D721Med (cell line): ENCODE measurements at regions not wholly inside any gene's neighbourhood (a gene's known extent, or its start where the extent isn't known, plus 50 kb on each side); places are given as distances from the start of the nearest gene placed in this dataset.
"Not testable (repeated sequence)": the region's sequence is repeated elsewhere in the genome, so short reads cannot be mapped to it uniquely, and the experiment has no call there.

Source experiments
- DNase-seq: peaks from one replicate; pipeline ENCODE4 v3.0.0; 2011; ENCODE audit warnings: low spot score; ENCODE audit not compliant: insufficient read length
- FAIRE-seq: peaks from 2 replicates; lab custom pipeline; 2011; peaks lifted over from hg19 to GRCh38; lab: Jason Lieb, UNC
- CTCF ChIP-seq: IDR thresholded peaks from 2 replicates; pipeline ENCODE4 v1.5.1; 2012; ENCODE audit warnings: mild to moderate bottlenecking, control low read depth; ENCODE audit not compliant: insufficient read depth; ENCODE audit errors: missing control alignments

GRCh38 chrX:121869876-121870477, 822.6 kb downstream of the GLUD2 start:
- DNase-seq = no peak
- no peak for TF ChIP-seq CTCF
- no peak for FAIRE-seq

- no peak for TF ChIP-seq CTCF
- DNase-seq (no peak), FAIRE-seq (no peak)
Observed at GRCh38 chrX:121871122-121871521, 823.7 kb downstream of the GLUD2 start.

GRCh38 chrX:121876305-121876704, 828.9 kb downstream of the GLUD2 start:
- no peak for DNase-seq
- no peak for TF ChIP-seq CTCF
- FAIRE-seq = no peak

- DNase-seq, FAIRE-seq: not testable (repeated sequence)
Observed at GRCh38 chrX:121877337-121877736, 829.9 kb downstream of the GLUD2 start.

GRCh38 chrX:121886557-121886956, 839.1 kb downstream of the GLUD2 start:
- FAIRE-seq (no peak), DNase-seq (no peak)
- no peak for TF ChIP-seq CTCF

GRCh38 chrX:121894756-121895155, 847.3 kb downstream of the GLUD2 start:
- DNase-seq = no peak
- no peak for TF ChIP-seq CTCF
- FAIRE-seq = no peak

GRCh38 chrX:121902463-121902862, 855.1 kb downstream of the GLUD2 start:
- no peak for DNase-seq
- TF ChIP-seq CTCF = no peak
- FAIRE-seq = no peak

- no peak for TF ChIP-seq CTCF
- DNase-seq (no peak), FAIRE-seq (no peak)
Observed at GRCh38 chrX:121903961-121904360, 856.6 kb downstream of the GLUD2 start.
